Trophoblast cell (in vitro differentiated cells and primary cell): ENCODE measurements at regions not wholly inside any gene's neighbourhood (a gene's known extent, or its start where the extent isn't known, plus 50 kb on each side); places are given as distances from the start of the nearest gene placed in this dataset.

Source experiments
- DNase-seq, 2 donors: peaks; one replicate each; pipeline ENCODE4 v3.0.0-alpha.2; 2016
- H2AFZ ChIP-seq: 2 replicates; pipeline ENCODE4 v1.6.1; 2013; ENCODE audit warnings: low read length, moderate library complexity, mild to moderate bottlenecking; ENCODE audit not compliant: insufficient read depth, poor library complexity
- H2AK5ac ChIP-seq: 2 replicates; pipeline ENCODE4 v1.6.1; 2013; ENCODE audit warnings: mild to moderate bottlenecking, low read length
- H2BK120ac ChIP-seq: 2 replicates; pipeline ENCODE4 v1.6.1; 2013; ENCODE audit warnings: low read length, mild to moderate bottlenecking, moderate library complexity; ENCODE audit not compliant: insufficient read depth, poor library complexity
- H2BK12ac ChIP-seq: 2 replicates; pipeline ENCODE4 v1.6.1; 2013; ENCODE audit warnings: mild to moderate bottlenecking, low read length, moderate library complexity
- H2BK5ac ChIP-seq: 2 replicates; pipeline ENCODE4 v1.6.1; 2013; ENCODE audit warnings: low read length, low read depth, moderate library complexity, mild to moderate bottlenecking; ENCODE audit not compliant: poor library complexity
- H3K14ac ChIP-seq: 2 replicates; pipeline ENCODE4 v1.6.1; 2013; ENCODE audit warnings: mild to moderate bottlenecking, low read length
- H3K18ac ChIP-seq: 2 replicates; pipeline ENCODE4 v1.6.1; 2013; ENCODE audit warnings: mild to moderate bottlenecking, low read length
- H3K23ac ChIP-seq: 2 replicates; pipeline ENCODE4 v1.6.1; 2013; ENCODE audit warnings: low read length
- H3K27ac ChIP-seq: 2 replicates; pipeline ENCODE4 v1.5.1; 2013; ENCODE audit warnings: low read depth, mild to moderate bottlenecking, inconsistent platforms, low read length, moderate library complexity
- H3K27me3 ChIP-seq: 2 replicates; pipeline ENCODE4 v1.6.1; 2013; ENCODE audit warnings: inconsistent platforms, mild to moderate bottlenecking, low read length, moderate library complexity; ENCODE audit not compliant: insufficient read depth
- H3K36me3 ChIP-seq, 2 experiments: 1 replicate in 1 of 2; 2 replicates in 1 of 2; pipeline ENCODE4 v1.6.1; 2013; ENCODE audit warnings: low read length in 2 of 2, mild to moderate bottlenecking in 2 of 2, moderate library complexity in 1 of 2; ENCODE audit not compliant: insufficient read depth in 2 of 2, control insufficient read depth in 1 of 2
- H3K4ac ChIP-seq: 2 replicates; pipeline ENCODE4 v1.6.1; 2013; ENCODE audit warnings: low read depth, mild to moderate bottlenecking, low read length, moderate library complexity
- H3K4me1 ChIP-seq, 2 experiments: 1 replicate in 1 of 2; 2 replicates in 1 of 2; pipeline ENCODE4 v1.6.1; 2013; ENCODE audit warnings: low read length in 2 of 2, mild to moderate bottlenecking in 2 of 2, moderate library complexity in 1 of 2; ENCODE audit not compliant: insufficient read depth in 2 of 2, control insufficient read depth in 1 of 2
- H3K4me2 ChIP-seq: 2 replicates; pipeline ENCODE4 v1.6.1; 2013; ENCODE audit warnings: inconsistent platforms, mild to moderate bottlenecking, low read length, moderate library complexity
- H3K4me3 ChIP-seq: 2 replicates; pipeline ENCODE4 v1.5.1; 2013; ENCODE audit warnings: mild to moderate bottlenecking, low read depth, low read length, inconsistent platforms
- H3K79me1 ChIP-seq: one replicate; pipeline ENCODE4 v1.6.1; 2013; ENCODE audit warnings: low read length
- H3K79me2 ChIP-seq: 2 replicates; pipeline ENCODE4 v1.6.1; 2013; ENCODE audit warnings: low read length, mild to moderate bottlenecking; ENCODE audit not compliant: control insufficient read depth, insufficient read depth, poor library complexity
- H3K9ac ChIP-seq: 2 replicates; pipeline ENCODE4 v1.6.1; 2013; ENCODE audit warnings: mild to moderate bottlenecking, low read length
- H3K9me3 ChIP-seq: 2 replicates; pipeline ENCODE4 v1.6.1; 2013; ENCODE audit warnings: low read depth, mild to moderate bottlenecking, control low read depth, inconsistent platforms, low read length; ENCODE audit not compliant: insufficient read depth
- H4K12ac ChIP-seq: 2 replicates; pipeline ENCODE4 v1.6.1; 2013; ENCODE audit warnings: low read depth, mild to moderate bottlenecking, low read length, moderate library complexity
- H4K8ac ChIP-seq: 2 replicates; pipeline ENCODE4 v1.6.1; 2013; ENCODE audit warnings: low read depth, mild to moderate bottlenecking, low read length, moderate library complexity
- H4K91ac ChIP-seq: one replicate; pipeline ENCODE4 v1.6.1; 2013; ENCODE audit warnings: low read depth, mild to moderate bottlenecking, low read length, moderate library complexity
- WGBS: extraction: QIAGEN DNeasy Blood & Tissue Kit; methylation state at CpG from one replicate; pipeline ENCODE4 v1.1.7; 2013; ENCODE audit warnings: missing lambda C conversion rate; ENCODE audit not compliant: insufficient read length, insufficient coverage; ENCODE audit errors: extremely low coverage; 5-methylcytosine and 5-hydroxymethylcytosine counted together

DNA sequence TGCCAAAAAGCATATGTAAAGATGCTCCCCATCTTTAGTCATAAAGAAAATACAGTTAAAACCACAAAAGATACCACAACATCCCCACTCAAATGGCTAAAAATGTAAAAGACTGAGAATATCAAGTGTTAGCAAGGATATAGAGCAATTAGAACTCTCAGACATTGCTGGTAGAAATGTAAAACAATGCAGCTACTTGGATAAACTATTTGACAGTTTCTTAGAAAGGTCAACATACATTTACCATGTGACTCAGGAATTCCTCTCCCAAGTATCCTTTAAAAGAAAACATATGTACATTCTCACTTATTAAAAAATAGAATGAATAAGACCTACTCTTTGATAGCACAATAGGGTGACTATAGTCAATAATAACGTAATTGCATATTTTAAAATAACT is 173.7 kb downstream of the HNRNPD start:
- Histone ChIP-seq H2BK5ac (no peak overlapping the region), H3K4me2 (no peak overlapping the region), H3K36me3 (no peaks in the 10 kb centered on the region), H3K79me2 (no peaks in the 10 kb centered on the region), H3K4ac (no peak overlapping the region), H3K4me1 (no peaks in the 10 kb centered on the region), H3K9me3 (no peaks in the 10 kb centered on the region), H2BK120ac (no peak overlapping the region), H2AK5ac (no peak overlapping the region), H3K18ac (no peak overlapping the region), H4K8ac (no peak overlapping the region), H3K79me1 (no peaks in the 10 kb centered on the region), H4K12ac (no peak overlapping the region), H3K27ac (no peak overlapping the region), H3K9ac (no peak overlapping the region), H2BK12ac (no peak overlapping the region), H3K27me3 (no peaks in the 10 kb centered on the region), H4K91ac (no peak overlapping the region), H3K23ac (no peak overlapping the region), H3K14ac (no peak overlapping the region), H3K4me3 (no peak overlapping the region), H2AFZ (no peak overlapping the region)
- no CpG with 5 or more reads among the region's 1 CpG for WGBS
- no peak for DNase-seq

DNA sequence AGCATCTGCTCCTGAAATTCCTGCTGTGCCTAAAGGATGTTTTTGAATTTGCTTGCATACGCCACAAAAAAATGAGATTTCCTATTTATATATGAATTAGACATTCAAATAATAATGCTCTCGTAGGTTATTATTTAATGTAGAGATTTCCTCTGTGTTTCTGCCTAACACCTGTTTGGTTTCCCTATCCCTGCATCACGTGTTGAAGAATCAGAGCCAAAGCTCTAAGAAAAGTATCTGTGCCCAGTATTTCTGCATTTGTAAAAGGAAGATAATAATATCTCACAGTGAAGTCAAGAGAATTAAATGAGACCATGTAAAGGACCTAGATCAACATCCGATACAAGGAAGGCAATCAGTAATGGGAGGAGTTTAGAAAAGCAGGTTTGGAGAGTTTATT is 179.5 kb downstream of the HNRNPD start:
- Histone ChIP-seq H3K36me3 (no peaks in the 10 kb centered on the region), H3K9me3 (no peaks in the 10 kb centered on the region), H4K91ac (no peak overlapping the region), H3K79me2 (no peaks in the 10 kb centered on the region), H3K27ac (no peak overlapping the region), H2BK120ac (no peak overlapping the region), H3K79me1 (no peaks in the 10 kb centered on the region), H3K4ac (no peak overlapping the region), H2AK5ac (no peak overlapping the region), H4K12ac (no peak overlapping the region), H3K4me1 (no peaks in the 10 kb centered on the region), H2BK12ac (no peak overlapping the region), H3K4me2 (no peak overlapping the region), H3K23ac (no peak overlapping the region), H3K18ac (no peak overlapping the region), H3K27me3 (no peaks in the 10 kb centered on the region), H2BK5ac (no peak overlapping the region), H3K4me3 (no peak overlapping the region), H4K8ac (no peak overlapping the region), H2AFZ (no peak overlapping the region), H3K9ac (no peak overlapping the region), H3K14ac (no peak overlapping the region)
- DNase-seq, result no peak
- no CpG with 5 or more reads among the region's 4 CpGs for WGBS

DNA sequence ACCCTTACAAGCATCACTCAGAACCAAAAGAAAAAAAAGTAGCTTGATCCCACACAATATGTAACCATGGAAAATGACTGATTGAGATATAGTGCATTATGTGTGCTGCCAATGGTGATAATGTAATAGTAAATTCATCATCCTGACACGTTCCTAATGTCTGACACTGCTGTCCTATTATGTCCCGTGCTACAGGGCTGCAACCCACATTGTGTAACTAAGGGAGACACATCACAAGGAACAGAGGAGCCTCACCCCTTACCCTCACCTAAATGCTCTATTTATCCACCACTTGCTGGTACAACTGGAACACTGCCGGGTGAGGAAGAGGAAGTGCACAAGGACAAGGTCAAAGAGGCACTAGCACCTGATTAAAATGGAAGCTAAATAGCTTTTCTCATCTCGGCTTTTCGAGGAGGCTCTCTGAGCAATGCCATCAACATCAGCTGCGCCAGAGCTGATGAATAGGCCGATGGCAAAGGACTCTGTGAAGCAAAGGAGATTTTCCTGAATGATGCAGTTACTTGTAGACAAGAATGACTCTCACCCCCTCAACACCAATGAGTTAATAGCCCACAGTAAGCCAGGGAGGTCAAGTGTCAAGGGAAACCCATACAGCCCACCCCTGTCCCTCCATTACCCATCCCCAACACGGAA is 181.6 kb downstream of the HNRNPD start:
- Histone ChIP-seq H3K27ac (no peak overlapping the region), H3K23ac (peak overlapping the region; percentile 8), H3K9me3 (no peaks in the 10 kb centered on the region), H2AFZ (no peak overlapping the region), H3K4me3 (no peak overlapping the region), H2AK5ac (no peak overlapping the region), H3K14ac (no peak overlapping the region), H3K18ac (no peak overlapping the region), H3K4ac (no peak overlapping the region), H3K4me2 (no peak overlapping the region), H4K91ac (no peak overlapping the region), H2BK120ac (no peak overlapping the region), H3K9ac (no peak overlapping the region), H3K79me2 (no peaks in the 10 kb centered on the region), H3K36me3 (no peaks in the 10 kb centered on the region), H4K12ac (no peak overlapping the region), H2BK5ac (no peak overlapping the region), H3K27me3 (no peaks in the 10 kb centered on the region), H2BK12ac (no peak overlapping the region), H3K79me1 (no peaks in the 10 kb centered on the region), H4K8ac (no peak overlapping the region), H3K4me1 (no peaks in the 10 kb centered on the region)
- no peak for DNase-seq
- WGBS, result no CpG with 5 or more reads among the region's 8 CpGs

DNA sequence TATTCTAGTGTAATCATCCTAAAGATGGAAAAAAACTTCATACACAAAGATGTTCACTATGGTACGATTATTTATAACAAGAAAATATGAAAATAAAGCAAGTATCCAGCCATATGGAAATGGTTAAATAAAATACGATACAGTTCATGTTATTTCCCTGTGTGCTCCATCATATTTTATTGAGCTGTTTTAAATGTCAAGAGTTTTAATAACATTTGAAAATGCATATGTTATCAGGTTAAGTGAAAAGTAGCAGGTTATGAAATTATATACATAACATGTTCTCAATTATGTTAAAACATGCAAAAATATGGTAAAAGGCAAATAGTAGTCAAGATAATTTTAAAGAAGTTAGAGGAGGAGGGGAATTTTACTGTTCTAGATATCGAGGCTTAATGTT is 192.0 kb downstream of the HNRNPD start:
- Histone ChIP-seq H3K9me3 (peaks cover 2% of the 10 kb centered on the region), H3K14ac (no peak overlapping the region), H3K23ac (no peak overlapping the region), H2AFZ (no peak overlapping the region), H3K4ac (no peak overlapping the region), H3K36me3 (no peaks in the 10 kb centered on the region), H2AK5ac (no peak overlapping the region), H3K18ac (no peak overlapping the region), H3K79me1 (no peaks in the 10 kb centered on the region), H2BK12ac (no peak overlapping the region), H2BK120ac (no peak overlapping the region), H4K12ac (no peak overlapping the region), H3K79me2 (no peaks in the 10 kb centered on the region), H4K91ac (no peak overlapping the region), H3K9ac (no peak overlapping the region), H3K27ac (no peak overlapping the region), H4K8ac (no peak overlapping the region), H3K4me2 (no peak overlapping the region), H3K4me1 (no peaks in the 10 kb centered on the region), H3K27me3 (no peaks in the 10 kb centered on the region), H2BK5ac (no peak overlapping the region), H3K4me3 (no peak overlapping the region)
- WGBS, result 100% methylated on average over 1 of the region's 3 CpGs
- no peak for DNase-seq
